Upper lobe of left lung (tissue), 4 donors: ENCODE measurements at regions not wholly inside any gene's neighbourhood (a gene's known extent, or its start where the extent isn't known, plus 50 kb on each side); places are given as distances from the start of the nearest gene placed in this dataset.

Source experiments
- CTCF ChIP-seq, 6 experiments: fragments of 450-650 bp in 4 of 6; fragments of 200-600 bp in 2 of 6; sonication (generic) in 2 of 6; IDR thresholded peaks; one replicate each; pipeline ENCODE4 v1.5.1; 2016 to 2019; ENCODE audit warnings: antibody characterized with exemption in 6 of 6
- POLR2A ChIP-seq, 4 donors: fragments of 450-650 bp; IDR thresholded peaks; one replicate each; pipeline ENCODE4 v1.5.1; 2016 to 2017; ENCODE audit warnings: antibody characterized with exemption in 4 of 4, mild to moderate bottlenecking in 2 of 4

- TF ChIP-seq CTCF (IDR thresholded peaks at IDR 0.05): no peak
- no peak for TF ChIP-seq POLR2A (IDR thresholded peaks at IDR 0.05)
These were observed 855.9 kb upstream of the MANEA start for GRCh38 chr6:94721459-94721858.
